GM21360 (cell line): ENCODE measurements at regions not wholly inside any gene's neighbourhood (a gene's known extent, or its start where the extent isn't known, plus 50 kb on each side); places are given as distances from the start of the nearest gene placed in this dataset.
A peak's percentile ranks its signal among the peaks of the same experiment; 100 is the strongest.

Source experiments
- ATAC-seq: cut with Tn5 transposase; IDR thresholded peaks from one replicate; pipeline ENCODE4 v1.9.1; 2021; ENCODE audit warnings: mild to moderate bottlenecking, moderate library complexity; ENCODE audit not compliant: unreplicated experiment

DNA sequence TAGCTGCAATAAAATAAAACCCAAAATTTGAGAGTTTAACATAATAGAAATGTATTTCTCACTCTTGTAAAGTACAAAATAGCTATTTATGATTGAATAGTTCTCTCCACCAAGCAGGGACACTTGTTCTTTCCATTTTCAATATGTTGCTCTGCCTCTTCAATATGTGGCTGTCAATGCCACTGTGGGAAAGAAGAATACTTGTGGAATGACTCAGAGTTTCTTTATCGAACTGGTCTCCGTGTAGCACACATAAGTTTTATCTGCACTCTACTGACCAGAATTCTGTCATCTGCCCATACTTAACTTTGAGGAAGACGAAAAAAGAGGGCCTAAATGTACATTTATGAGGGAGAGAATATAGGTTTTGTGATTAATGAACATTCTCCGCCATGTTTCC is 256.9 kb downstream of the ATXN7L3B start:
- ATAC-seq, result no peak

DNA sequence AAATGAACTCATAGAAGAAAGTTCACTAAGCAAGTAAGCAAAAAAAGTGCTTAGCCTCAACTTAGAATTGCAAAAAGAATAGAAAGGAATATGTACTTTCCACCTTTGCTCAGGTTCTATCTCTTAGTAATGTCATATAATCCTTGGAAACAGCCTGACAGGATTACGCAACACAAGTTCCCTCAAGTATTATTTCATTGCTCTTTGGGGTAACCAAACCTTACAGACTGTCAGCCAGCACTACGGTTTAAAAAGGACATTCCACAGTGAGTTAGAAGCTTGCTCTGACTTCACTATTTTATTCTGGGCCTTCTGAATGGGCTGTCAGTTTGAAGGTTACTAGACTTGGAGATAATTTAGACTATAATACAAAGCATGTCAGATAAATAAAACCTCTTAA is 264.0 kb downstream of the ATXN7L3B start:
- no peak for ATAC-seq

DNA sequence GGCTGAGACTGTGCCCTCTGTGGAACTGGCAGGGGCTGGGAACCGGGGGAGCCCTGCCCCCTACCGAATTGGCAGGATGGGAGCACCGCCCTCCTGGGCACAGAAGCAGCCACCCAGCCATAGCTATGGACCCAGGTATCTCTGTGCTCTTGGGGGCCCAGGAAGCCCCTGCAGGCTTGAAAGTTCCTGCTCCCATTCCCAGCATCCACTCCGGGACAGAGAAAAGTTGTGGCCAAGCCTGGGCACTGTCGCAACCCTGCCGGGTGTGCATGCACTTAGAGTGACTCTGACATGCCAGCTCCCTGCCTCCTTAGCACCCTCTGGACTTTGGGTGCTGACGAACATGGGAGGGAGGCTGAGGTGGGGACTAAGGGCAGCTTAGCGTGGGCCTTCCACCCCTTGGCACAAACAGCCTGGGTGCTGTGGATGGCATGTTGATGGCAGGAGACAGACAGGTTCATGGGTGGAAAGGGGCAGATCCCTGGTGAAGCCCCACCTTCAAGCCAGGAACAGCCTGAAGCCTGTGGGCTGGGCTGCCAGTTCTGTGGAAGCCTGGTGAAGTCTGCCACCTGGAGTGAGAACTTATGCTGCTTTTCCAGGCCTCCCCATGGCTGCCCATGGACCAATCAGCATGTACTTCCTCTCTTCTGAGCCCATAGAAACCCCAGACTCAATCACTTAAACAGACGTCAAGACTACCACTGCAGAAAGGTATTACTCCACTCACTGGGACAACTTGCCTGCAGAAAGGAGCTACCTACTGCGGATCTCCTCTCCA is 279.0 kb downstream of the ATXN7L3B start:
- ATAC-seq, result no peak

DNA sequence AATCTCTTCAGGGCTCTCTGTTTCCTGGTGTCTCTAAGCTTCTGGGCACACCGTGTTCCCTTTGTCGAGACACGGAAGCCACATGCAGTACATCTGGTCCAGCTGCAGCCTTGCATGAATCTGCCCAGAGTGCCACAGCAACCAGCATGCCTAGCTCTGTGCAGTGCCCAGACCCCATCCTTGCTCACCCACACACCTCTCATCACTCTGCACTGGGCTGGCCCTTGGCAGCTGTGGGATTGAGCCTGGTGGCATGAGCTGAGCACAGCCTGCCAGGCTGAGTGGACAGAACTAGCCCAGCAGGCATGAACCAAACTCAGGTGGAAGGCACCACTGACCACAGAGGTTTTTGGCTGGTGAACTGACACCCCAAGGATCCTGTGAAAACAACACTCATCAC is 279.9 kb downstream of the ATXN7L3B start:
- no peak for ATAC-seq

DNA sequence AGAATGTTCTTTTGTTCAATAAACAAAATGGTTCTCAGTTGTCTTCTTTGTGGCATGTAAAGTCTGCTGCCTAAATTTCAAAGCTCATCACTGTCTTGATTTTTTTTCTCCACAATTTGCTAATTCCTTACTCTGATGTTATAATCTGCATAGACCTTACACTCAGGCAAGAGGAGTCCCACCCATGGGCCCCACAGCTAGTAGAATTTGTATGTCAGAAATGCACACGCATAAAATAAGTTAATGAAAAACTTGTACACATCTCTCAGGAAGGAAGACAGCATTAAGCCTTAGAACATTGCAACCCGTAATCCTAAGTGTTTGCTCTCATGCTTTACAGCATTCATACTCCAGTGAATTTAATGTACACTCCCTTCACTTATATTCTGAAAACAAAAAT is 280.8 kb downstream of the ATXN7L3B start:
- no peak for ATAC-seq

DNA sequence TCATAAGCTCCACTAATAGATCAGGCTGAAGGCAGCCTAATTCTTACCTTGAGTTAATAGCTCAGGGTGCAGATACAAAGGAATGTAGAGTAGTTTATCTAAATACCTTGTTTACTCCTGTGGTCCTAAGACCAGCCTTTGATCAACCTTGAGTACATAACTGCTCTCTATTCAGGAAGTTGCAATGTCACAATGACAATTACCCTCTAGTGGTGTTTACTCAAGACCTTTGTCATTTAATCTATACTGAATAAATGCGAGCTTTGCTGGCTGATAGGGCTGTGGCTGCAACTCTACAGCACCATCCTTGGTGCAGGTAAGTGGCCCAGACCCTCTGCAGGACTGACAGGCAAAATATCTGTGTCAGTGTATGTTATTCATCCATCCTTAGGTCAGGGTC is 282.7 kb downstream of the ATXN7L3B start:
- ATAC-seq, result no peak

DNA sequence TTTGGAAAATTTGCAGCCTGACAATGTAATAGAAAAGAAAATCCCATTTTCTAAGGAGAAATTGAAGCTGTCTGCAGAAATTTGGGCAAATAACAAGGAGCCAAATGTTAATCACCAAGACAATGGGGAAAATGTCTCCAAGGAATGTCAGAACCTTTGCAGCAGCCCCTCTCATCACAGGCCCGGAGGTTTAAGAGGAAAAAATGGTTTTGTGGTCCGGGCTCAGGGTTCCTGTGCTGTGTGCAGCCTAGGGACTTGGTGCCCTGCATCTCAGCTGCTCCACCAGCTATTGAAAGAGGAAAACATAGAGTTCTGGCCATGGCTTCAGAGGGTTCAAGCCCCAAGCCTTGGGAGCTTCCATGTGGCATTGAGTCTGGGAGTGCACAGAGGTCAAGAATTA is 298.9 kb downstream of the ATXN7L3B start:
- no peak for ATAC-seq

DNA sequence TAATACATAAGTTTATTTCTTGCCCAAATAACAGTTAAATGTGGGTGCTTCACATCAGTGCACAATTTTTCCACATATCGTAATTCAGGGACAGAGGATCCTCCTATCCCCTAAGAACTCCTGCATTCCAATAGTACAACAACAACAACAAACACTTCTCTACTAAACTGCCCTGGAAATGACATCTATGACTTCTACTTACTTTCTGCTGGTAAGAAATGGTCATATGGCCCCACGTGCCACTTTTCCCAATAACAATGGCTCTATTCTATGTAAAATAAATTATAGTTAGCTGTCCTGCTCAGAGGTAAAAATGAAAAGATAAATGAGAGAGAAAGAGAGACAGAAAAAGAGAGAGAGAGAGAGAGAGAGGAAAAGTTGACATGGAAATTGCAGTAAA is 308.5 kb downstream of the ATXN7L3B start:
- ATAC-seq, result no peak

DNA sequence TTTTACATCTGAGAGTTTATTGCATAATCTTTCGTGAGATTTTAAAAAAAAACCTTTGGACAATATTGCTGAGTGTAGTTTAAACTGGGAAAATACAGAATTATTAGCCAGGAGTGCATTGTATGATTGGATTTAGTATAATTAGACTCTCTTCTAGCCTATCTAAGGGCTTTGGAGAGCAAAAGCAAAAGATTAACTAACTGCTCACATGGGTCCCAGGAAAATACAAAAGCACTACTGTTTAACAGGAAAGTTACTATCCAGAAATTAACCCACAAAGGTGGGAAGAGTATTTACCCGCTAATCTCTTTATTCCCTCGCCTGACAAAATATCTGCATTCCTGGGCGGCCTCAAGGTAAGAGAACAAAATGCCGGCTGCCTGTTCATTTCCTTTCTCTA is 309.5 kb downstream of the ATXN7L3B start:
- no peak for ATAC-seq

DNA sequence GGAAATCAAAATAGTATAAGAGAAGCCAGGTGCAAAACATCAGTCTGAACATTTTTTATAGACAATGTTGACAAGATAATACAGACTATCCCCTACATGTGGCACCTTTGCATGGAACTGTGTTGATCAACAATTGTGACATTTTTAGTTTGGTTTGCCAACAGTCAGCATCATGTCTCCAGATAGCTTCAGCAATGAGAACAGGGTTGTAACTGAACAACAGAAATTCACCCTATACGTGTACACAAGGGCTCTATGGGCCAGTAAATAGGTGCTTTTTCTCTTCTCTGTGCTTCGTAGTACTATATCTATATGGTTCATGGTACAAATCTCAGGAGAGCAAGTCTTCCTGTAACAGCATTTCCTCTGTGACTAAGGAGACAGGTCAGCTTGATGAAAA is 310.4 kb downstream of the ATXN7L3B start:
- no peak for ATAC-seq

DNA sequence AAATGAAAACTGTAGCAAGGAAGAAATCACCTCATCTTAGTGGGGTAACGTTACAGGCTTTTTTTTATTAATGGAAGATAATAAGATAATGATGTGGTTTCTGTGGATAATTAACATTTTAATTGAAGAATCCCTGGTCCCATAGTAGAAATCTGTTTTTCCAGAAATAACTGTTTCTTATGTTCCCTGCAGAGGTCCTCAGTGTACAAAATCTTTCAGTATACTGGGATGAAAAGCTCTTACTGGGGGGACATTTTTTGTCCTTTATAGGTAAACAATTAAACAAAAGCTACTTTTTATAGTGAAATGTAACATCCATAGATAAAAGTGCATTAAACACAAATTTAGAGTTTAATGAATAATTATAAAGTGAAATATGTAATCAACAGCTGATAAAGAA is 312.2 kb downstream of the ATXN7L3B start:
- ATAC-seq, result no peak

DNA sequence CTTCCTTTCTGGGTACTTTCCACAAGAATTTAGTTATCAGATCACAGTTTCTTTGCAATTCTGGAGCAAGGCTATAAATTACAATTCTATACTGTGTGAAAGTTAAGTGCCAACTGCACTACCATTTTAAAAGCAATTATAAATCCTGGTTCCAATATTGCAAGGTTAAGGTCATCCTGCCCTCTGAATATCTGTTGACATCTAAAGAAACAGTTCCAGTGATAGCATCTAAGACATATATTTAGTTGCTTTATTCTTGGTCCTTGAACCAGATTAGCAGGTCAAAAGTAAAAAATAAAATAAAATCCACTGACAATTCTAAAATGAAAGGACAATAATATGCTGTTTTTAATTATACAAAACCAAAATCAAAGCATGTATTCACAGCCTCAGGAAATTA is 334.2 kb downstream of the ATXN7L3B start:
- ATAC-seq, result no peak

DNA sequence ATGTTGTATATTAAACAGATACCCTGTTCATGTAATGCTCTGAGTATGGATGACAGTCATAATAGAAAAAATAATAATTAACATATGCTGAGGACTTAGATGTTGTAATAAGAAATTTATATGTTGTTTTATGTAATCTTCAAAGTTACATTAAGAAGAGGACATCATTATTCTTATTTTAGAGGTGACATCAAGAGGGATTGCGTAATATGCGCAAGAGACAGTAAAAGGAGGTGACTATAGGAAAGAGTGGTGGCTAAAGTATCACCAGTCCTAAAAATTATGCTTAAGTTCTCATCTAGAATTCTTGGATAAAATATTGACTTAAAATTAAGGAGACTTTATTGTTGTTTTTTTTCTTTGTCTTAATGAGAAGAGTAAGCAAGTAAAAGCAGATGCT is 323.9 kb downstream of the KCNC2 start:
- ATAC-seq, result no peak

DNA sequence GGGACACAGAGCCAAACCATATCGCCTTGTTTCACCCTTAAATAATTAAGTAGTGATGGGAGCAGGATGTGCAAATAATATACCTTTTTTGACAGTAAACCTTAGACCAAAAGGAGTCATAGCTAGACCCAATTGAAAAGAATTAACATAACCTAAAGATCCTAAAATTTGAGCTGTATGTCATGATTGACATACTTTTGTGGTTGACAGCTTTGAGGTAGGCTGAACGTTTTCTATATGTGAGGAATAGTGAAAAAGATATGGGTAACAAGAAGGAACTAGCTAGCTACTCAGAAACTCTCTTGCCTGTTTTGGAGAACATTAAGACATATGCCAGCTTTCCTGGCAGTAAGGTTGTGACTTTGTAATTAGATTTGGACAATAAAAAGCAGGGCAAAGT is 320.6 kb downstream of the KCNC2 start:
- no peak for ATAC-seq

DNA sequence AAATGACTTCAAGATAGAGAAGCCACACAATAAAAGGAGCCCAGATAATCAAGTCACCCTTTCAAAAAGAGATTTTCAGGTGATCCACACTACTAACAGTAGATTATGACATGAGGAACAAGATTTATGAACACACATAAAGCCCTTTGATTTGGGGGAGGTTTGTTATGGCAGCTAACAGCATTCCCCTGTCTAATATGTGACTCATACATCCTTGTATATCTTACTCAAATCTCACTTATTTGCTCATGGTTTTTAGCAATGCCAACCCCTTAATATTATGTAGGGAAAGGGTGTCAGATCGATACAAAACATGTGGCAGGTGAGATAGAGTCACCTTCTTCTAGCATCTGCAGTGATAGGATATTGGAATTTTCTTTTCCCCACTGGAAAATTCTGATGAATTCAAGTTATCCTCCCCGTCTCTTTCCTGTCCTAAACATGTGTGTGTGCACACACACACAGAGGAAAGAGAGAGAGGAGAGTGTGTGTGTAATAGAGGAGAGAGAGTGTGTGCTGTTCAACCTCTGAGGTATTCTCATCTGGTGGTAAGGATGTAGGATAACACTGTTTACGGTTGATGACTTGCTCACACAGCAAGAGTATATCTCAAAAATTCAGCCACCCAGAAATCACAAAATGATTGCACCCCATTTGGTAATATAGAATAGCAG is 319.9 kb downstream of the KCNC2 start:
- peak; percentile 52 for ATAC-seq

DNA sequence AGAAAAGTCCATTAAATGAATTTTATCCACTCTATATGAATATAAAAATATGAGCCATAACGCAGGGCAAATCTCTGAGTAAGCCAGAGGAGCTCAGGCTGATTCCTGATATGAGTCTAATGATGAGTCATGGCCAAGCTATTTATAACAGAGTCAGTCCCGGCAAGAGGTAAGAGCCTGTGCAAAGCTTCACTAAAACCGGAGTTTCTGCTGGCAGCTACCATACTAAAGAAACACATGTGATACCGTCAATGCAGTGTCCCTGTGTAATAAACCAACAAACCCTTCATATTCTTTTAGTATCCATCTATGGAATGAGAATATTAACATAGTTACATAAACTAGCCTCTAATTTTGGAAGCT is 319.4 kb downstream of the KCNC2 start:
- ATAC-seq, result peak; percentile 98

DNA sequence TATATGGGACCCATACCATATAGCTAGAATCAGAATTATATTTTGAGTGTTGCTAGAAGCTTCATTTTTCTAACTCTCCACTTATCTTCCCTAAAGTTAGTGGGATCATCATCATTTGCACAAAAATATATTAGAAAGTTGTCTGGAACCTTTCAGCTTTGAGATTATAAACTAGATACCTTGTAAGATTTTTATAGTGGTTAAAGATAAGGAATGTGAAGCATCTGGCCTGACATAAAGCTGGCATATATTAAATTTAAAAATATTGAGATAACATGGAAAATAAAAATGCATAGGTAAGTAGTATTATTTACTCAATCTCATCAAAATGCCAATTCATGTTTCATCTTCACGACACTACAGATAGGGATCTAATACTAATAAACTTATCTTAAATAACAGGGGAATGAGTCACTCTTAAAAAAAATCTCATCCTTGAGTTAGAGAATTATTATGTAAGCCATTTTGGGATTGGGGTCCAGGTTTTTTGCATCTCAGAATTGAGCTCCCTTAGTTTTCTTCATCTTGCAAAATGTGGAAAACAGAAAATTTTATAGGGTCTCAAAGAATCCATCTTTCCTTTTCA is 318.5 kb downstream of the KCNC2 start:
- ATAC-seq, result no peak

DNA sequence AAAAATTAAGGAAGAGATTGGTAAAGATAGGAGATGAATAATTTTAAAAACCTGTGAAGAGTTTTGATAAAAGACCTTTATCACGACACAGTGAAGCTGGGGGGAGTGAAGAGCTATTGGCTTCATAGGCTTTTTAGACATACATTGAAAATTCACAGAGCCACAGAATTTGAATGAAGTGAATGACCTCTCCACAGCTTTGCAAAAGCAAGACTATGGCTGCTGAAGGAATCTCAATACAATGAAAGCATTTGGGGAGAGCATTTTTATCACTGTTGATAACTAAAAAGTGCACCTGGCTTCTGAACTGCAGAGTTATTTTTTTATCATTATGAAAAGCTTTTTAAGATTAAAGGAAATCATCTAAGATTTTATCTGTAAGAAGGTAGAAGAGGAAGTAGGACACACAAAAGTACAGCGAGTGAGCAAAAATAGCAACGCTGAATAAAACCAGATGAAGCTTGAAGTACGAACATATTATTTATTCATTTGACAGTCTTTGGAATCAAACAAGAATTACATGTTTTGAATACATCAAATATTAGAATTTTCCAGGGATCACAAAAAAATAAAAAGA is 317.5 kb downstream of the KCNC2 start:
- no peak for ATAC-seq

DNA sequence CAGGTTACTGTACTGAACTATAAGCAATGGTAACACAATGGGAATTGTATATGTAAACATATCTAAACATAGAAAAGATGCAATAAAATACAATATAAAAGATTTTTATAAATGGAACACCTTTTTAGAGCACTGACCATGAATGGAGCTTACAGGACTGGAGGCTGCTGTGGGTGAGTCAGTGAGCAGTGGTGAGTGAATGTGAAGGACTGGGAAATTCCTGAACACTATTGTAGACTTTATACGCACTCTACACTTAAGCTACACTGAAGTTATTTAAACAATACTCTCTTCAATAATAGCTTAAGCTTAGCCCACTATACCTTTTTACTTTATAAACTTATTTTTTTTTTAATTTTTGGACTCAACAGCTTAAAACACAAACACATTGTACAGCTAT is 313.5 kb downstream of the KCNC2 start:
- ATAC-seq, result no peak

DNA sequence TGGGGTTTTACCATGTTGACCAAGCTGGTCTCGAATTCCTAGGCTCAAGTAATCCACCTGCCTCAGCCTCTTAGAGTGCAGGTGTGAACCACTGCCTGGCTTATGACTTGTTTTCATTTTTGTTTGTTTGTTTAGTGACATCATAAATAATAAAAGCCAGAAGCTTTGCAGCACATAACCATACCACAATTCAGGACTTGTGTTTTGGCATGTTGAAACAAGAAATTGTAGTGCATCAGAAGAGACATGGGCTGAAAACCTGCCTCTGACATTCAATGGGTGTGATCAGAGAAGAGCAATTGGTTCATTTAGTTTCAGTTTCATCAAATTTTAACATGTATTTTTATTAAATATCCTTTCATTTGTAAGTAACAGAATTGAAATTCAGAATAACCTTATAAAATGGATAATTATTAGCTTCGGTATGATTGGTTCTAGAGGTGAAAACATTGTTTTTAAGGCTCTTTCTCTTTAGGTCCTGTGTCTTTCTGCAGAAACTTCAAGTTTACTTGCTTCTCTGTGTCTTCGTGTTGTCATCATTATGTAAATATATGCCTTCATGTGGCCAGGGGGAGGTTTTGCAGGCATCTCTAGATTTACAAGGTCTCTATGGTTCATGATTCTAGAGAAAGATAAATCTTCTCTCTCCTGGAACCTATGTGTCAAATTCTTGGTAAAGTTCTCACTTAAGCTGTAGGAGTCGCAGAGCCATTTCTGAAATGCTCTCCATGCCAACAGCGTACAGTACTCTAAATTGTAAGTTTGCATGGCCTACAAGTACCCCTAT is 312.0 kb downstream of the KCNC2 start:
- ATAC-seq, result no peak
